DMS153 treated with DMSO at 0.1 percent for 48 hours (cell line): ENCODE measurements at regions not wholly inside any gene's neighbourhood (a gene's known extent, or its start where the extent isn't known, plus 50 kb on each side); places are given as distances from the start of the nearest gene placed in this dataset.

Experiments used
- DNase-seq: peaks from one replicate; lab custom pipeline; 2025; ENCODE audit not compliant: unreplicated experiment; lab: John Stamatoyannopoulos, UW

GRCh38 chr3:127352612-127353011, 64.8 kb upstream of the PRR20G start:
- no peak for DNase-seq

GRCh38 chr3:127351775-127352350, 64.0 kb upstream of the PRR20G start:
- DNase-seq = no peak

- DNase-seq = no peak
Observed at GRCh38 chr3:127351321-127351720, 63.5 kb upstream of the PRR20G start.

GRCh38 chr3:127350172-127351050, 62.6 kb upstream of the PRR20G start:
- DNase-seq = no peak

- no peak for DNase-seq
Observed at GRCh38 chr3:127349501-127350171, 61.8 kb upstream of the PRR20G start.

- DNase-seq = no peak
Observed at GRCh38 chr3:127342735-127343134, 54.9 kb upstream of the PRR20G start.

- no peak for DNase-seq
Observed at GRCh38 chr3:127339928-127340861, 52.3 kb upstream of the PRR20G start.

GRCh38 chr3:127339016-127339415, 51.2 kb upstream of the PRR20G start:
- no peak for DNase-seq

- no peak for DNase-seq
Observed at GRCh38 chr3:127337911-127338531, 50.2 kb upstream of the PRR20G start.
